K562 (cell line): ENCODE measurements at regions not wholly inside any gene's neighbourhood (a gene's known extent, or its start where the extent isn't known, plus 50 kb on each side); places are given as distances from the start of the nearest gene placed in this dataset.

Experiments
- ATAC-seq: fragments of 200-7000 bp; cut with Tn5 transposase; 3 replicates; pipeline ENCODE4 v1.9.1; 2020; ENCODE audit warnings: moderate library complexity
- BruUV-seq: library from RNA; stranded (reverse); fragments of 400-500 nt; replicated peaks from 2 replicates; lab custom pipeline; 2021; lab: Mats Ljungman, UMichigan
- CTCF ChIA-PET: fragments of 300-600 bp; formaldehyde crosslinking; extraction: SDS; loops from one replicate; lab custom pipeline; 2021; ENCODE audit warnings: low intra/inter-chr PET ratio; lab: Yijun Ruan, JAX
- POLR2A ChIA-PET: fragments of 300-600, 350-650 bp; sonication (Branson Sonifier 250); formaldehyde crosslinking; extraction: SDS; loops from one replicate; lab custom pipeline; 2021; ENCODE audit warnings: antibody characterized with exemption, inconsistent platforms; lab: Yijun Ruan, JAX
- DNase-seq, 4 experiments: peaks; one replicate each; pipeline versions ENCODE4 v3.0.0 to v3.0.0-alpha.2; 2011 to 2018; ENCODE audit warnings: low spot score in 3 of 4, mixed read lengths in 3 of 4; ENCODE audit errors: extremely low read depth in 1 of 4
- FAIRE-seq: peaks from 2 replicates; lab custom pipeline; 2011; peaks lifted over from hg19 to GRCh38; lab: Jason Lieb, UNC
- H2AFZ ChIP-seq: 2 replicates; pipeline ENCODE4 v1.6.0; 2011; ENCODE audit warnings: low read depth, low read length, control low read depth, inconsistent platforms
- H3K27ac ChIP-seq: fragments of 200-600 bp; 3 replicates; pipeline ENCODE4 v1.8.0; 2011; ENCODE audit warnings: low read depth, mild to moderate bottlenecking, control low read depth, inconsistent platforms, low read length, moderate library complexity, mixed read lengths; ENCODE audit errors: extremely low read depth
- H3K27me3 ChIP-seq, 2 experiments: fragments of 300-600 bp in 1 of 2; 2 replicates in 1 of 2; 3 replicates in 1 of 2; pipeline versions ENCODE4 v1.6.0 to v1.8.0; 2011; ENCODE audit warnings: inconsistent platforms in 2 of 2, low read length in 2 of 2, mild to moderate bottlenecking in 1 of 2, mixed read lengths in 1 of 2, moderate library complexity in 1 of 2; ENCODE audit not compliant: control insufficient read depth in 2 of 2, insufficient read depth in 2 of 2
- H3K36me3 ChIP-seq: fragments of 300-600 bp; 3 replicates; pipeline ENCODE4 v1.8.0; 2011; ENCODE audit warnings: mild to moderate bottlenecking, low read length, inconsistent platforms; ENCODE audit not compliant: control insufficient read depth, insufficient read depth
- H3K4me1 ChIP-seq, 2 experiments: fragments of 200-600 bp in 1 of 2; replicated peaks in 1 of 2; 2 replicates in 1 of 2; 3 replicates in 1 of 2; pipeline versions ENCODE4 v1.5.1 to v1.8.0; 2011; ENCODE audit warnings: inconsistent platforms in 2 of 2, low read length in 2 of 2, mild to moderate bottlenecking in 1 of 2, mixed read lengths in 1 of 2, moderate library complexity in 1 of 2; ENCODE audit not compliant: control insufficient read depth in 2 of 2, insufficient read depth in 2 of 2
- H3K4me2 ChIP-seq: 2 replicates; pipeline ENCODE4 v1.6.1; 2011; ENCODE audit warnings: low read length, control low read depth, inconsistent platforms, mixed read lengths; ENCODE audit not compliant: insufficient read depth
- H3K4me3 ChIP-seq: fragments of 200-600 bp; sonication (generic), shearing (Covaris generic); 2 replicates; pipeline ENCODE4 v1.5.1; 2016; ENCODE audit warnings: control low read depth, inconsistent platforms
- H3K79me2 ChIP-seq: fragments of 200-600 bp; 3 replicates; pipeline ENCODE4 v1.8.0; 2011; ENCODE audit warnings: low read length, inconsistent platforms; ENCODE audit not compliant: control insufficient read depth, insufficient read depth
- H3K9ac ChIP-seq, 2 experiments: 2 replicates each; pipeline versions ENCODE4 v1.6.0 to v1.6.1; 2011; ENCODE audit warnings: low read depth in 2 of 2, low read length in 2 of 2, control low read depth in 1 of 2, inconsistent platforms in 1 of 2, mild to moderate bottlenecking in 1 of 2, mixed read lengths in 1 of 2; ENCODE audit not compliant: insufficient read depth in 1 of 2
- H3K9me1 ChIP-seq: one replicate; pipeline ENCODE4 v1.6.0; 2011; ENCODE audit warnings: inconsistent platforms, mild to moderate bottlenecking, low read length, moderate library complexity; ENCODE audit not compliant: control insufficient read depth, insufficient read depth
- H3K9me3 ChIP-seq: replicated peaks from 2 replicates; pipeline ENCODE4 v1.5.1; 2011; ENCODE audit warnings: low read depth, low read length, inconsistent platforms; ENCODE audit not compliant: control insufficient read depth, insufficient read depth
- H4K20me1 ChIP-seq: replicated peaks from 2 replicates; pipeline ENCODE4 v1.6.1; 2011; ENCODE audit warnings: low read length, inconsistent platforms, mixed read lengths; ENCODE audit not compliant: control insufficient read depth, insufficient read depth
- BRD9 ChIP-seq: fragments of 450-650 bp; IDR thresholded peaks from 2 replicates; pipeline ENCODE4 v1.6.1; 2018; ENCODE audit warnings: low read depth; ENCODE audit not compliant: partially characterized antibody
- GTF2F1 ChIP-seq: IDR thresholded peaks from 2 replicates; pipeline ENCODE4 v1.6.1; 2011; ENCODE audit warnings: low read depth, low read length, improper control_type of control experiment
- HDAC3 ChIP-seq: fragments of 450-650 bp; IDR thresholded peaks from 2 replicates; pipeline ENCODE4 v1.6.1; 2018; ENCODE audit warnings: borderline replicate concordance, mild to moderate bottlenecking, moderate library complexity; ENCODE audit not compliant: partially characterized antibody
- NFXL1 ChIP-seq: fragments of 450-650 bp; formaldehyde crosslinking; IDR thresholded peaks from 2 replicates; pipeline ENCODE4 v1.4.0; 2021; ENCODE audit warnings: mild to moderate bottlenecking
- NR3C1 ChIP-seq: sonication (generic); formaldehyde crosslinking; IDR thresholded peaks from 2 replicates; pipeline ENCODE4 v1.8.1; 2022; ENCODE audit warnings: missing genetic modification reagents
- PCBP1 ChIP-seq: fragments of 200-400 bp; formaldehyde crosslinking; IDR thresholded peaks from 2 replicates; pipeline ENCODE4 v1.6.1; 2018; ENCODE audit warnings: mild to moderate bottlenecking, low read depth, low read length; ENCODE audit not compliant: poor library complexity, severe bottlenecking
- RCOR1 ChIP-seq, 2 experiments: IDR thresholded peaks; 2 replicates each; pipeline ENCODE4 v1.6.1; 2012; ENCODE audit warnings: low read depth in 2 of 2, low read length in 2 of 2, borderline replicate concordance in 1 of 2, improper control_type of control experiment in 1 of 2
- SIN3A ChIP-seq, 2 experiments: fragments of 150-350 bp in 1 of 2; IDR thresholded peaks; 2 replicates each; pipeline ENCODE4 v1.6.1; 2011 to 2016; ENCODE audit warnings: borderline replicate concordance in 2 of 2, low read depth in 2 of 2, low read length in 2 of 2, mild to moderate bottlenecking in 2 of 2, moderate library complexity in 2 of 2; ENCODE audit not compliant: control insufficient read depth in 1 of 2
- SMC3 ChIP-seq: conservative IDR thresholded peaks from 2 replicates; pipeline ENCODE4 v1.6.1; 2011; ENCODE audit warnings: low read depth, low read length, improper control_type of control experiment; ENCODE audit not compliant: insufficient read depth
- SREBF2 ChIP-seq: sonication (generic); formaldehyde crosslinking; IDR thresholded peaks from 2 replicates; pipeline ENCODE4 v1.4.0; 2020; ENCODE audit warnings: mild to moderate bottlenecking, missing genetic modification reagents
- STAT5A ChIP-seq: IDR thresholded peaks from 2 replicates; pipeline ENCODE4 v1.6.1; 2012; ENCODE audit warnings: low read length, inconsistent platforms, borderline replicate concordance
- TAL1 ChIP-seq: fragments of 450-650 bp; IDR thresholded peaks from 2 replicates; pipeline ENCODE4 v1.6.1; 2016; ENCODE audit warnings: mild to moderate bottlenecking
- TCF7L2 ChIP-seq: fragments of 150-350 bp; IDR thresholded peaks from 2 replicates; pipeline ENCODE4 v1.6.1; 2016; ENCODE audit warnings: low read depth, mild to moderate bottlenecking, low read length, moderate library complexity
- TFAM ChIP-seq: fragments of 250-450 bp; sonication (Bioruptor Pico); conservative IDR thresholded peaks from 2 replicates; pipeline ENCODE4 v1.5.0; 2021; ENCODE audit warnings: mild to moderate bottlenecking, moderate library complexity
- THAP12 ChIP-seq: fragments of 250-450 bp; sonication (Bioruptor Pico); IDR thresholded peaks from 2 replicates; pipeline ENCODE4 v1.9.0; 2021; ENCODE audit warnings: mild to moderate bottlenecking, inconsistent platforms
- THRA ChIP-seq: fragments of 450-650 bp; IDR thresholded peaks from 2 replicates; pipeline ENCODE4 v1.6.1; 2017; ENCODE audit warnings: mild to moderate bottlenecking, moderate library complexity
- YBX1 ChIP-seq: fragments of 450-650 bp; IDR thresholded peaks from 2 replicates; pipeline ENCODE4 v1.7.1; 2016; ENCODE audit warnings: mild to moderate bottlenecking
- ZFX ChIP-seq: sonication (generic); formaldehyde crosslinking; IDR thresholded peaks from 2 replicates; pipeline ENCODE4 v1.8.0; 2022; ENCODE audit warnings: mild to moderate bottlenecking, missing genetic modification reagents, moderate library complexity
- ZNF778 ChIP-seq: fragments of 450-650 bp; formaldehyde crosslinking; IDR thresholded peaks from 2 replicates; pipeline ENCODE4 v1.4.0; 2020; ENCODE audit warnings: mild to moderate bottlenecking, moderate library complexity
- WGBS: fragments of 100-300 bp; shearing (Covaris generic); methylation state at CpG from one replicate; pipeline ENCODE4 v1.1.6; 2016; ENCODE audit warnings: low coverage, mixed read lengths; ENCODE audit not compliant: insufficient coverage; ENCODE audit errors: missing lambda C conversion rate; 5-methylcytosine and 5-hydroxymethylcytosine counted together
- in situ Hi-C: fragments of 300-500 bp; cut with MboI; formaldehyde crosslinking; loops from 4 replicates; pipeline ENCODE4 v1.15.0; 2018; ENCODE audit warnings: inconsistent platforms, mixed read lengths
- intact Hi-C: fragments of 100-400 bp; cut with micrococcal nuclease; formaldehyde crosslinking; loops from 2 replicates; pipeline ENCODE4 v1.14.2; 2022

- Histone ChIP-seq H3K4me2 (no peak overlapping the region), H3K27ac (no peak overlapping the region), H3K36me3 (no peaks in the 10 kb centered on the region), H3K9ac (no peak overlapping the region), H3K9me1 (no peaks in the 10 kb centered on the region), H3K9me3 (no peaks in the 10 kb centered on the region), H3K4me1 (no peaks in the 10 kb centered on the region), H3K27me3 (no peaks in the 10 kb centered on the region), H4K20me1 (no peaks in the 10 kb centered on the region), H3K4me3 (no peak overlapping the region), H3K79me2 (no peaks in the 10 kb centered on the region), H2AFZ (no peak overlapping the region)
- ChIA-PET POLR2A (no interaction called here), CTCF (no interaction called here)
- in situ Hi-C loops (no loop called here), intact Hi-C loops (no loop called here)
- TF ChIP-seq STAT5A (no peak), RCOR1 (IDR thresholded peaks at IDR 0.05; ENCODE audit: borderline replicate concordance in 1 of 2, low read depth in 2 of 2, low read length in 2 of 2) (no peak), ZNF778 (CRISPR knock-in tag) (no peak), GTF2F1 (no peak), TFAM (CRISPR knock-in tag) (no peak), THAP12 (CRISPR knock-in tag) (no peak), SMC3 (no peak), PCBP1 (no peak), THRA (no peak), TCF7L2 (no peak), ZFX (no peak), BRD9 (no peak), NFXL1 (CRISPR knock-in tag) (no peak), SREBF2 (CRISPR knock-in tag) (no peak), NR3C1 (CRISPR knock-in tag) (no peak), HDAC3 (no peak), YBX1 (no peak), SIN3A (IDR thresholded peaks at IDR 0.05; ENCODE audit: borderline replicate concordance in 2 of 2, control insufficient read depth in 1 of 2, low read depth in 2 of 2, low read length in 2 of 2) (no peak), TAL1 (no peak)
- no TSS peak for BruUV-seq
- 0% methylated on average over 2 of the region's 2 CpGs for WGBS
- no peak for ATAC-seq
- no peak for DNase-seq
- no peak for FAIRE-seq
These were observed 104.7 kb upstream of the DSEL start for GRCh38 chr18:67621049-67621713.
